SK-N-SH (cell line): ENCODE measurements at regions not wholly inside any gene's neighbourhood (a gene's known extent, or its start where the extent isn't known, plus 50 kb on each side); places are given as distances from the start of the nearest gene placed in this dataset.

Source experiments
- RAD21 ChIP-seq: IDR thresholded peaks from 2 replicates; pipeline ENCODE4 v1.6.1; 2012; ENCODE audit warnings: mild to moderate bottlenecking, low read length
- RFX5 ChIP-seq: IDR thresholded peaks from 2 replicates; pipeline ENCODE4 v1.6.1; 2012; ENCODE audit warnings: mild to moderate bottlenecking, improper control_type of control experiment, low read length
- SIN3A ChIP-seq: IDR thresholded peaks from 2 replicates; pipeline ENCODE4 v1.6.1; 2012; ENCODE audit warnings: low read depth, mild to moderate bottlenecking, low read length, moderate library complexity, borderline replicate concordance
- YY1 ChIP-seq: IDR thresholded peaks from 2 replicates; pipeline ENCODE4 v1.4.0; 2012; ENCODE audit warnings: low read depth, mild to moderate bottlenecking
- TF ChIP-seq, protein P1 (sequence below): fragments of 200-600 bp; sonication (generic); IDR thresholded peaks from 2 replicates; pipeline ENCODE4 v1.6.1; 2017; ENCODE audit warnings: antibody characterized with exemption, mild to moderate bottlenecking, moderate library complexity

GRCh38 chr18:6520901-6521300 is 106.2 kb upstream of the L3MBTL4 start:
- TF ChIP-seq, protein P1, sequence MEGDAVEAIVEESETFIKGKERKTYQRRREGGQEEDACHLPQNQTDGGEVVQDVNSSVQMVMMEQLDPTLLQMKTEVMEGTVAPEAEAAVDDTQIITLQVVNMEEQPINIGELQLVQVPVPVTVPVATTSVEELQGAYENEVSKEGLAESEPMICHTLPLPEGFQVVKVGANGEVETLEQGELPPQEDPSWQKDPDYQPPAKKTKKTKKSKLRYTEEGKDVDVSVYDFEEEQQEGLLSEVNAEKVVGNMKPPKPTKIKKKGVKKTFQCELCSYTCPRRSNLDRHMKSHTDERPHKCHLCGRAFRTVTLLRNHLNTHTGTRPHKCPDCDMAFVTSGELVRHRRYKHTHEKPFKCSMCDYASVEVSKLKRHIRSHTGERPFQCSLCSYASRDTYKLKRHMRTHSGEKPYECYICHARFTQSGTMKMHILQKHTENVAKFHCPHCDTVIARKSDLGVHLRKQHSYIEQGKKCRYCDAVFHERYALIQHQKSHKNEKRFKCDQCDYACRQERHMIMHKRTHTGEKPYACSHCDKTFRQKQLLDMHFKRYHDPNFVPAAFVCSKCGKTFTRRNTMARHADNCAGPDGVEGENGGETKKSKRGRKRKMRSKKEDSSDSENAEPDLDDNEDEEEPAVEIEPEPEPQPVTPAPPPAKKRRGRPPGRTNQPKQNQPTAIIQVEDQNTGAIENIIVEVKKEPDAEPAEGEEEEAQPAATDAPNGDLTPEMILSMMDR = no peak
- TF ChIP-seq RAD21 (no peak), RFX5 (no peak), SIN3A (no peak), YY1 (no peak)
